ENCODE measurements at regions not wholly inside any gene's neighbourhood (a gene's known extent, or its start where the extent isn't known, plus 50 kb on each side); places are given as distances from the start of the nearest gene placed in this dataset.

- DNase-seq = no peak
These were observed 103.1 kb upstream of the ISL1 start for GRCh38 chr5:51279983-51280706.

- DNase-seq = no peak
These were observed 97.2 kb upstream of the ISL1 start for GRCh38 chr5:51286046-51286445.

- no peak for DNase-seq
These were observed 80.9 kb upstream of the ISL1 start for GRCh38 chr5:51302343-51302742.

GRCh38 chr5:51326844-51327243 lies 56.4 kb upstream of the ISL1 start:
- no peak for DNase-seq
